ENCODE measurements at regions not wholly inside any gene's neighbourhood (a gene's known extent, or its start where the extent isn't known, plus 50 kb on each side); places are given as distances from the start of the nearest gene placed in this dataset.

GRCh38 chr10:53573498-53573897, 800.9 kb upstream of the MBL2 start:
- Histone ChIP-seq H3K9me2 (ENCODE audit: insufficient read depth, low read length) (no peaks in the 10 kb centered on the region), H4K20me1 (ENCODE audit: insufficient read depth) (no peaks in the 10 kb centered on the region), H3K4me2 (ENCODE audit: low read length) (no peak overlapping the region), H3K9me3 (ENCODE audit: low read length) (no peaks in the 10 kb centered on the region), H2AFZ (ENCODE audit: low read depth, low read length) (no peak overlapping the region), H3K4me3 (ENCODE audit: low read length) (no peak overlapping the region), H3K27me3 (ENCODE audit: insufficient read depth, low read depth, low read length) (no peaks in the 10 kb centered on the region), H3K27ac (ENCODE audit: low read length) (no peak overlapping the region), H3F3A (ENCODE audit: insufficient read depth, low read length, poor library complexity, severe bottlenecking) (no peaks in the 10 kb centered on the region), H3K9ac (ENCODE audit: low read length) (no peak overlapping the region), H3K79me2 (replicated peaks; ENCODE audit: insufficient read depth, low read length) (no peaks in the 10 kb centered on the region), H3K36me3 (ENCODE audit: insufficient read depth, low read length) (no peaks in the 10 kb centered on the region)
- TF ChIP-seq TAF1 (IDR thresholded peaks at IDR 0.05; ENCODE audit: low read depth) = no peak
- no peak for TF ChIP-seq MXI1 (conservative IDR thresholded peaks at IDR 0.05; ENCODE audit: poor library complexity, severe bottlenecking)
- no peak for TF ChIP-seq RAD21 (conservative IDR thresholded peaks at IDR 0.05)
- no peak for TF ChIP-seq CTCF (IDR thresholded peaks at IDR 0.05; ENCODE audit: poor library complexity, severe bottlenecking)
- TF ChIP-seq EP300 (conservative IDR thresholded peaks at IDR 0.05; ENCODE audit: poor library complexity, severe bottlenecking) = no peak
- no peak for TF ChIP-seq REST (IDR thresholded peaks at IDR 0.05; ENCODE audit: borderline replicate concordance)
- no peak for TF ChIP-seq EZH2 (IDR thresholded peaks at IDR 0.05; ENCODE audit: borderline replicate concordance, insufficient read depth, low read length, poor library complexity, severe bottlenecking)
- no peak for TF ChIP-seq POLR2AphosphoS5 (IDR thresholded peaks at IDR 0.05)
- no peak for TF ChIP-seq SMC3 (conservative IDR thresholded peaks at IDR 0.05; ENCODE audit: poor library complexity)

DNA sequence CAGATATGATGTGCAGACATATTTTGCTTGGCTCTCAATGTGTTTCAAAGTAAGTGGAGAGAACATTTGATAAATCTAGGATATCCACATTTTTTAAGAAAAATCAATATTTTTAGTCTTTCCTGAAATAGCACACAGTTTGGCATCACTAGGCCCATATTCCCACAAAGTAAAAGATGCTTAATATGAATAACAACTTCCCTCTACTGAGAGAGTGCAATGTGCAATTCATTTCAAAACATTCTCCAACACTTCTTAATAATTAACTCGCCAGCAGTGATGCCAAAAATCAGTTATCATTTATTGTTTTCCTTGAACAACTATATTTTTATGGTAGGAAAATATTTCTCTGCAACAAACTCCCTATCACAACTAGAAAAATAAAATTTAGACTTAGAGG, 800.2 kb upstream of the MBL2 start:
- Histone ChIP-seq H3K27me3 (ENCODE audit: insufficient read depth, low read depth, low read length) (no peaks in the 10 kb centered on the region), H3K36me3 (ENCODE audit: insufficient read depth, low read length) (no peaks in the 10 kb centered on the region), H3K9me2 (ENCODE audit: insufficient read depth, low read length) (no peaks in the 10 kb centered on the region), H3K9me3 (ENCODE audit: low read length) (no peaks in the 10 kb centered on the region), H2AFZ (ENCODE audit: low read depth, low read length) (no peak overlapping the region), H3K9ac (ENCODE audit: low read length) (no peak overlapping the region), H3K79me2 (replicated peaks; ENCODE audit: insufficient read depth, low read length) (no peaks in the 10 kb centered on the region), H4K20me1 (ENCODE audit: insufficient read depth) (no peaks in the 10 kb centered on the region), H3K4me3 (ENCODE audit: low read length) (no peak overlapping the region), H3F3A (ENCODE audit: insufficient read depth, low read length, poor library complexity, severe bottlenecking) (no peaks in the 10 kb centered on the region), H3K4me2 (ENCODE audit: low read length) (no peak overlapping the region), H3K27ac (ENCODE audit: low read length) (no peak overlapping the region)
- TF ChIP-seq EZH2 (IDR thresholded peaks at IDR 0.05; ENCODE audit: borderline replicate concordance, insufficient read depth, low read length, poor library complexity, severe bottlenecking) = no peak
- no peak for TF ChIP-seq MXI1 (conservative IDR thresholded peaks at IDR 0.05; ENCODE audit: poor library complexity, severe bottlenecking)
- TF ChIP-seq CTCF (IDR thresholded peaks at IDR 0.05; ENCODE audit: poor library complexity, severe bottlenecking) = no peak
- TF ChIP-seq TAF1 (IDR thresholded peaks at IDR 0.05; ENCODE audit: low read depth) = no peak
- no peak for TF ChIP-seq EP300 (conservative IDR thresholded peaks at IDR 0.05; ENCODE audit: poor library complexity, severe bottlenecking)
- TF ChIP-seq REST (IDR thresholded peaks at IDR 0.05; ENCODE audit: borderline replicate concordance) = no peak
- TF ChIP-seq POLR2AphosphoS5 (IDR thresholded peaks at IDR 0.05) = no peak
- no peak for TF ChIP-seq RAD21 (conservative IDR thresholded peaks at IDR 0.05)
- no peak for TF ChIP-seq SMC3 (conservative IDR thresholded peaks at IDR 0.05; ENCODE audit: poor library complexity)
